ENCODE measurements at regions not wholly inside any gene's neighbourhood (a gene's known extent, or its start where the extent isn't known, plus 50 kb on each side); places are given as distances from the start of the nearest gene placed in this dataset.
"Not testable (repeated sequence)": the region's sequence is repeated elsewhere in the genome, so short reads cannot be mapped to it uniquely, and the experiment has no call there.

- not testable (repeated sequence) for TF ChIP-seq EZH2 (IDR thresholded peaks at IDR 0.05; ENCODE audit: low read length, missing control alignments); CTCF (conservative IDR thresholded peaks at IDR 0.05 in 1 of 2, IDR thresholded peaks at IDR 0.05 in 1 of 2; ENCODE audit: low read depth in 1 of 2, low read length in 2 of 2)
Observed at GRCh38 chr2:110291909-110292579, 79.7 kb upstream of the MTLN start.
